A673 (cell line): ENCODE measurements at regions not wholly inside any gene's neighbourhood (a gene's known extent, or its start where the extent isn't known, plus 50 kb on each side); places are given as distances from the start of the nearest gene placed in this dataset.

Experiments used
- BruUV-seq: library from RNA; stranded (reverse); fragments of 400-500 nt; replicated peaks from 2 replicates; lab custom pipeline; 2021; lab: Mats Ljungman, UMichigan
- CTCF ChIA-PET: fragments of 300-600 bp; sonication (Branson Sonifier 250); formaldehyde crosslinking; loops from one replicate; lab custom pipeline; 2022; ENCODE audit warnings: antibody characterized with exemption; lab: Charles Lee
- POLR2A ChIA-PET: fragments of 300-600 bp; sonication (Branson Sonifier 250); formaldehyde crosslinking; loops from one replicate; lab custom pipeline; 2022; ENCODE audit warnings: antibody characterized with exemption; ENCODE audit not compliant: low non-redundant PET; lab: Charles Lee
- DNase-seq: peaks from one replicate; pipeline ENCODE4 v3.0.0-alpha.2; 2015; ENCODE audit warnings: low spot score
- H3K27ac ChIP-seq: fragments of 200-600 bp; sonication (generic); 2 replicates; pipeline ENCODE4 v1.5.1; 2016; ENCODE audit warnings: mixed run types, low read depth, mild to moderate bottlenecking, mixed read lengths, antibody characterized with exemption, low read length; ENCODE audit not compliant: poor library complexity, severe bottlenecking
- H3K27me3 ChIP-seq: fragments of 200-600 bp; sonication (generic); replicated peaks from 2 replicates; pipeline ENCODE4 v1.6.1; 2017; ENCODE audit warnings: mixed run types, low read depth, mild to moderate bottlenecking, mixed read lengths, antibody characterized with exemption, low read length; ENCODE audit not compliant: insufficient read depth, poor library complexity
- H3K36me3 ChIP-seq: fragments of 200-600 bp; sonication (generic); 2 replicates; pipeline ENCODE4 v1.6.1; 2016; ENCODE audit warnings: mixed run types, mild to moderate bottlenecking, mixed read lengths, antibody characterized with exemption, low read length; ENCODE audit not compliant: insufficient read depth, poor library complexity, severe bottlenecking
- H3K4me1 ChIP-seq: fragments of 200-600 bp; sonication (generic); 2 replicates; pipeline ENCODE4 v1.6.1; 2017; ENCODE audit warnings: mixed run types, mild to moderate bottlenecking, mixed read lengths, antibody characterized with exemption, low read length; ENCODE audit not compliant: insufficient read depth, poor library complexity, severe bottlenecking
- H3K4me3 ChIP-seq: fragments of 200-600 bp; sonication (generic); 2 replicates; pipeline ENCODE4 v1.5.1; 2016; ENCODE audit warnings: low read depth, mixed run types, mild to moderate bottlenecking, mixed read lengths, low read length; ENCODE audit not compliant: poor library complexity, severe bottlenecking
- H3K9me3 ChIP-seq: fragments of 200-600 bp; sonication (generic); 2 replicates; pipeline ENCODE4 v1.6.1; 2016; ENCODE audit warnings: mixed run types, low read depth, mild to moderate bottlenecking, mixed read lengths, antibody characterized with exemption, low read length; ENCODE audit not compliant: poor library complexity, severe bottlenecking
- CTCF ChIP-seq: fragments of 300-800, 200-600 bp; sonication (generic); conservative IDR thresholded peaks from 2 replicates; pipeline ENCODE4 v1.5.1; 2017; ENCODE audit warnings: low read depth, mild to moderate bottlenecking, antibody characterized with exemption, low read length, moderate library complexity, mixed read lengths
- EZH2 ChIP-seq: fragments of 200-600 bp; sonication (generic); IDR thresholded peaks from 2 replicates; pipeline ENCODE4 v1.6.1; 2017; ENCODE audit warnings: borderline replicate concordance, low read depth, mild to moderate bottlenecking, mixed read lengths, antibody characterized with exemption, low read length; ENCODE audit not compliant: poor library complexity, severe bottlenecking
- intact Hi-C: fragments of 100-400 bp; cut with micrococcal nuclease; formaldehyde crosslinking; loops from one replicate; pipeline ENCODE4 v1.10.0; 2022; ENCODE audit not compliant: unreplicated experiment

DNA sequence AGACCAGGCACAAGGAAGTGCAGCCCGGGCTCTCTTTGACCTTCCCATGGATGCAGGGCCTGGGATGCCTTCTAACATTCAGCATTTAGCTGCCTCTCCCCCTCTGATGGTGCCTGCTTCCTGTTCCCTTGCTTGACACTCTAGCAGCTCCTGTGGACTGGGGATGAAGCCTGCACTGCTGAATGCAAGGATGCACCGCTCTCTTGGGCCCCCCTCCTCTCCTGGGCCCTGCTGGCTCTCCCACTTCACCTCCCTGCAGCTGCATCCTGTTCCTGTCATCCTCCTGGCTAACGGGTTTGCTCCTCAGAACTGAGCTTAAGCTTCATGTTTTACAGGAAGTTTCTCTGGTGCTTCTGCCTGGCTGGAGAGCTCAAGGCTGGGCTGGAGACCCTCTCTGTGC is 254.1 kb downstream of the TSN start:
- CTCF ChIA-PET: no interaction called here
- no peak for DNase-seq
- Histone ChIP-seq H3K9me3 (no peaks in the 10 kb centered on the region), H3K27ac (no peak overlapping the region), H3K4me3 (no peak overlapping the region), H3K36me3 (no peaks in the 10 kb centered on the region), H3K4me1 (peaks cover 30% of the 10 kb centered on the region), H3K27me3 (no peaks in the 10 kb centered on the region)
- no TSS peak for BruUV-seq
- POLR2A ChIA-PET: interaction anchor here (0.6 kb wide), 1 partner anchor 127 kb away, joined by 3 read pairs; no protein-coding TSS in a partner anchor
- intact Hi-C loops: no loop called here
- no peak for TF ChIP-seq CTCF
- no peak for TF ChIP-seq EZH2

DNA sequence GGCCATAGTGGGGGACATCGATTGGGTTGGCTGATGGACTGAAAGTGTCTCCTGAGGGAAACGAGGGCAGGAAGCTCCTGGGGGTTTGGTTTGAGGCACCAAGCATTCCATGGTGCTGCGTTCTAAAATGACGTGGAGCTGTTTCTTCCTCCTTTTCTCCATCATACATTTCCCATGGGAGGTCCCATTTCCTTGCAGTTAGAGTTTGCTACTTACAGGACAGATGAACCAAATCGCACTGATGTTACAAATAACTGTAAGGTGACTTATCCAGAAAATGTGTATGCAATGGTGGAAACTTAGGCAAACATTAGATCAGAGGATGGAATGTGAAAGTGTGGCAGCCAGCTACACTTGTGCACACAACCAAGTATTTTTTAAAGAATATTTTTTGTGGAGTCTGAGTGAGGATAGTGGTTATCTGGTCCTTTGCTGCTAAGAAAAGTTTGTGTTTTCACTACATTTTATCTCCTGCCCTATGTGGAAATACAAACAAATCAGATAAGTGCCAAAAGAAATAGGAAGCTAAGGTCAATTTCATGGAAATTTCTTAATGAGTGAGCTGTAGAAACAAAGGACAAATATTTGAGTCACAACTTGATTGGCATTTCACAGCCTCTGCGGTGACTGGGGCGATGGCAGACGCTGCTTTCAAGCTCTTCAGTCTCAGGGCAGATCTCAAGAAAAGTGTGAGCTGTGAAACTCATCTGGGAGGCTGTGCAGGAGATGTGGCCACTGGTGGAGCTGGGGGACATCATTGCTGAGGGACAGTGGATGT is 256.2 kb downstream of the TSN start:
- Histone ChIP-seq H3K9me3 (no peaks in the 10 kb centered on the region), H3K36me3 (no peaks in the 10 kb centered on the region), H3K27me3 (no peaks in the 10 kb centered on the region), H3K4me3 (no peak overlapping the region), H3K27ac (no peak overlapping the region), H3K4me1 (peaks cover 24% of the 10 kb centered on the region)
- DNase-seq: no peak
- TF ChIP-seq CTCF (no peak), EZH2 (no peak)
- intact Hi-C loops: no loop called here
- POLR2A ChIA-PET: no interaction called here
- CTCF ChIA-PET: no interaction called here
- BruUV-seq: no TSS peak

- H3K4me1 ChIP-seq: peaks cover 9% of the 10 kb centered on the region
- TF ChIP-seq EZH2 (no peak), CTCF (no peak)
- ChIA-PET CTCF (no interaction called here), POLR2A (no interaction called here)
- H3K9me3 ChIP-seq: no peaks in the 10 kb centered on the region
- no peak for DNase-seq
- no peaks in the 10 kb centered on the region for H3K27me3 ChIP-seq
- intact Hi-C loops: no loop called here
- no TSS peak for BruUV-seq
- H3K4me3 ChIP-seq: no peak overlapping the region
- no peak overlapping the region for H3K27ac ChIP-seq
- no peaks in the 10 kb centered on the region for H3K36me3 ChIP-seq
These were observed 263.3 kb downstream of the TSN start for GRCh38 chr2:122018736-122019135.
